H7 (cell line): ENCODE measurements at regions not wholly inside any gene's neighbourhood (a gene's known extent, or its start where the extent isn't known, plus 50 kb on each side); places are given as distances from the start of the nearest gene placed in this dataset.
A peak's percentile ranks its signal among the peaks of the same experiment; 100 is the strongest.
"Not testable (repeated sequence)": the region's sequence is repeated elsewhere in the genome, so short reads cannot be mapped to it uniquely, and the experiment has no call there.

Experiments used
- DNase-seq: peaks from one replicate; pipeline ENCODE4 v3.0.0; 2012
- H3K27me3 ChIP-seq: 2 replicates; pipeline ENCODE4 v1.6.0; 2011; ENCODE audit warnings: mild to moderate bottlenecking, low read length; ENCODE audit not compliant: control insufficient read depth, insufficient read depth
- H3K36me3 ChIP-seq: replicated peaks from 2 replicates; pipeline ENCODE4 v1.5.1; 2011; ENCODE audit warnings: low read length; ENCODE audit not compliant: control insufficient read depth, insufficient read depth
- H3K4me3 ChIP-seq: 2 replicates; pipeline ENCODE4 v1.5.1; 2011; ENCODE audit warnings: low read depth, mild to moderate bottlenecking, control low read depth, low read length, moderate library complexity; ENCODE audit not compliant: insufficient read depth

- Histone ChIP-seq H3K36me3 (no peaks in the 10 kb centered on the region), H3K27me3 (no peaks in the 10 kb centered on the region), H3K4me3 (no peak overlapping the region)
- no peak for DNase-seq
These were observed 429.7 kb upstream of the MMS22L start for GRCh38 chr6:97712751-97713150.

GRCh38 chr6:97714772-97715171 is 431.8 kb upstream of the MMS22L start:
- no peak overlapping the region for H3K4me3 ChIP-seq
- no peaks in the 10 kb centered on the region for H3K36me3 ChIP-seq
- no peaks in the 10 kb centered on the region for H3K27me3 ChIP-seq
- DNase-seq, result no peak

GRCh38 chr6:97717086-97717485 is 434.1 kb upstream of the MMS22L start:
- no peaks in the 10 kb centered on the region for H3K27me3 ChIP-seq
- no peak for DNase-seq
- H3K4me3 ChIP-seq, result no peak overlapping the region
- H3K36me3 ChIP-seq, result no peaks in the 10 kb centered on the region

- no peaks in the 10 kb centered on the region for H3K36me3 ChIP-seq
- no peak overlapping the region for H3K4me3 ChIP-seq
- DNase-seq, result no peak
- H3K27me3 ChIP-seq, result no peaks in the 10 kb centered on the region
These were observed 443.4 kb upstream of the MMS22L start for GRCh38 chr6:97726378-97726777.

GRCh38 chr6:97732045-97732444 is 449.0 kb upstream of the MMS22L start:
- DNase-seq, result no peak
- H3K27me3 ChIP-seq, result no peaks in the 10 kb centered on the region
- H3K36me3 ChIP-seq, result no peaks in the 10 kb centered on the region
- H3K4me3 ChIP-seq, result no peak overlapping the region

GRCh38 chr6:97757575-97757974 is 474.6 kb upstream of the MMS22L start:
- Histone ChIP-seq H3K36me3 (no peaks in the 10 kb centered on the region), H3K4me3 (no peak overlapping the region), H3K27me3 (no peaks in the 10 kb centered on the region)
- no peak for DNase-seq

- H3K4me3 ChIP-seq, result no peak overlapping the region
- no peaks in the 10 kb centered on the region for H3K27me3 ChIP-seq
- DNase-seq, result no peak
- no peaks in the 10 kb centered on the region for H3K36me3 ChIP-seq
These were observed 482.4 kb upstream of the MMS22L start for GRCh38 chr6:97765461-97765860.

- no peaks in the 10 kb centered on the region for H3K27me3 ChIP-seq
- H3K4me3 ChIP-seq, result no peak overlapping the region
- H3K36me3 ChIP-seq, result no peaks in the 10 kb centered on the region
- DNase-seq, result no peak
These were observed 488.4 kb upstream of the MMS22L start for GRCh38 chr6:97771372-97771771.

GRCh38 chr6:97775012-97775411 is 492.0 kb upstream of the MMS22L start:
- no peak overlapping the region for H3K4me3 ChIP-seq

GRCh38 chr6:97778290-97779038 is 495.4 kb upstream of the MMS22L start:
- peak; percentile 46 for DNase-seq
- Histone ChIP-seq H3K36me3 (no peaks in the 10 kb centered on the region), H3K4me3 (no peak overlapping the region; the same call in 1 of the 2 replicates)

More at GRCh38 chr6:97775012-97775411, 492.0 kb upstream of the MMS22L start:
- H3K27me3 ChIP-seq, result no peaks in the 10 kb centered on the region
- no peaks in the 10 kb centered on the region for H3K36me3 ChIP-seq
- DNase-seq, result no peak

GRCh38 chr6:97779039-97779766 is 496.2 kb upstream of the MMS22L start:
- H3K4me3 ChIP-seq, result peak overlapping the region; percentile 6; the same call in 1 of the 2 replicates
- not testable (repeated sequence) for H3K27me3 ChIP-seq, DNase-seq, H3K36me3 ChIP-seq

More at GRCh38 chr6:97778290-97779038, 495.4 kb upstream of the MMS22L start:
- no peaks in the 10 kb centered on the region for H3K27me3 ChIP-seq

- no peak for DNase-seq
- Histone ChIP-seq H3K4me3 (no peak overlapping the region), H3K36me3 (peaks cover 3% of the 10 kb centered on the region), H3K27me3 (no peaks in the 10 kb centered on the region)
These were observed 508.0 kb upstream of the MMS22L start for GRCh38 chr6:97790926-97791590.

GRCh38 chr6:97805596-97805995 is 522.6 kb upstream of the MMS22L start:
- H3K27me3 ChIP-seq, result no peaks in the 10 kb centered on the region
- no peaks in the 10 kb centered on the region for H3K36me3 ChIP-seq
- no peak overlapping the region for H3K4me3 ChIP-seq
- DNase-seq, result no peak

GRCh38 chr6:97812940-97813339 is 529.9 kb upstream of the MMS22L start:
- H3K4me3 ChIP-seq, result no peak overlapping the region

More at GRCh38 chr6:97812940-97813339, 529.9 kb upstream of the MMS22L start:
- Histone ChIP-seq H3K36me3 (no peaks in the 10 kb centered on the region), H3K27me3 (no peaks in the 10 kb centered on the region)
- no peak for DNase-seq
